MM.1S (cell line): ENCODE measurements at regions not wholly inside any gene's neighbourhood (a gene's known extent, or its start where the extent isn't known, plus 50 kb on each side); places are given as distances from the start of the nearest gene placed in this dataset.
"Not testable (repeated sequence)": the region's sequence is repeated elsewhere in the genome, so short reads cannot be mapped to it uniquely, and the experiment has no call there.

Experiments used
- DNase-seq: peaks from one replicate; pipeline ENCODE4 v3.0.0-alpha.2; 2015
- H2AFZ ChIP-seq: fragments of 300-600 bp; sonication (generic); 2 replicates; pipeline ENCODE4 v1.6.0; 2016; ENCODE audit warnings: antibody characterized with exemption, low read length
- H3F3A ChIP-seq: fragments of 300-600 bp; sonication (generic); 2 replicates; pipeline ENCODE4 v1.6.1; 2016; ENCODE audit warnings: mild to moderate bottlenecking, antibody characterized with exemption, low read length, moderate library complexity, mixed read lengths; ENCODE audit not compliant: insufficient read depth
- H3K27ac ChIP-seq: fragments of 300-600 bp; sonication (generic); 2 replicates; pipeline ENCODE4 v1.5.1; 2016; ENCODE audit warnings: mild to moderate bottlenecking, low read length
- H3K27me3 ChIP-seq: fragments of 300-600 bp; sonication (generic); replicated peaks from 2 replicates; pipeline ENCODE4 v1.6.0; 2016; ENCODE audit warnings: low read length; ENCODE audit not compliant: insufficient read depth
- H3K36me3 ChIP-seq: fragments of 300-600 bp; sonication (generic); replicated peaks from 2 replicates; pipeline ENCODE4 v1.6.1; 2016; ENCODE audit warnings: mild to moderate bottlenecking, low read length, mixed read lengths; ENCODE audit not compliant: insufficient read depth
- H3K4me1 ChIP-seq: fragments of 300-600 bp; sonication (generic); 2 replicates; pipeline ENCODE4 v1.6.1; 2016; ENCODE audit warnings: low read length, mixed read lengths
- H3K4me2 ChIP-seq: fragments of 300-600 bp; sonication (generic); 2 replicates; pipeline ENCODE4 v1.6.0; 2016; ENCODE audit warnings: low read depth, low read length
- H3K4me3 ChIP-seq: fragments of 300-600 bp; sonication (generic); 2 replicates; pipeline ENCODE4 v1.5.1; 2016; ENCODE audit warnings: low read length, mixed read lengths
- H3K79me2 ChIP-seq: fragments of 300-600 bp; sonication (generic); 2 replicates; pipeline ENCODE4 v1.6.1; 2016; ENCODE audit warnings: mixed run types, low read length, mixed read lengths
- H3K9ac ChIP-seq: fragments of 300-600 bp; sonication (generic); 2 replicates; pipeline ENCODE4 v1.6.1; 2016; ENCODE audit warnings: low read length, mixed read lengths
- H3K9me2 ChIP-seq: fragments of 300-600 bp; sonication (generic); replicated peaks from 2 replicates; pipeline ENCODE4 v1.6.1; 2016; ENCODE audit warnings: mild to moderate bottlenecking, low read length, mixed read lengths; ENCODE audit not compliant: insufficient read depth
- H3K9me3 ChIP-seq: fragments of 300-600 bp; sonication (generic); replicated peaks from 2 replicates; pipeline ENCODE4 v1.6.1; 2016; ENCODE audit warnings: mild to moderate bottlenecking, low read length, mixed read lengths; ENCODE audit not compliant: insufficient read depth
- H4K20me1 ChIP-seq: fragments of 300-600 bp; sonication (generic); 2 replicates; pipeline ENCODE4 v1.6.1; 2016; ENCODE audit warnings: mild to moderate bottlenecking, low read length, moderate library complexity, mixed read lengths; ENCODE audit not compliant: insufficient read depth
- EZH2 ChIP-seq: fragments of 300-600 bp; sonication (generic); optimal IDR thresholded peaks from 2 replicates; pipeline ENCODE3; 2017; ENCODE audit warnings: low read depth, mild to moderate bottlenecking, antibody characterized with exemption, low read length, mixed read lengths
- EZH2phosphoT487 ChIP-seq: fragments of 300-600 bp; sonication (generic); IDR thresholded peaks from 2 replicates; pipeline ENCODE4 v1.6.1; 2018; ENCODE audit warnings: antibody characterized with exemption, low read length
- TF ChIP-seq, protein P1 (sequence below): fragments of 300-600 bp; sonication (generic); IDR thresholded peaks from 2 replicates; pipeline ENCODE4 v1.5.1; 2016; ENCODE audit warnings: antibody characterized with exemption, low read length, mixed read lengths

- Histone ChIP-seq H3K79me2 (no peaks in the 10 kb centered on the region), H3K36me3 (no peaks in the 10 kb centered on the region), H3K27me3 (no peaks in the 10 kb centered on the region), H3K9me2 (no peaks in the 10 kb centered on the region), H3K27ac (no peak overlapping the region), H3K9me3 (no peaks in the 10 kb centered on the region; the same call in 1 of the 2 replicates), H3F3A (no peaks in the 10 kb centered on the region), H3K4me3 (no peak overlapping the region), H3K4me2 (no peak overlapping the region), H2AFZ (no peak overlapping the region), H3K4me1 (no peaks in the 10 kb centered on the region), H4K20me1 (no peaks in the 10 kb centered on the region), H3K9ac (no peak overlapping the region)
- no peak for DNase-seq
- TF ChIP-seq EZH2 (no peak), EZH2phosphoT487 (no peak)
- TF ChIP-seq, protein P1, sequence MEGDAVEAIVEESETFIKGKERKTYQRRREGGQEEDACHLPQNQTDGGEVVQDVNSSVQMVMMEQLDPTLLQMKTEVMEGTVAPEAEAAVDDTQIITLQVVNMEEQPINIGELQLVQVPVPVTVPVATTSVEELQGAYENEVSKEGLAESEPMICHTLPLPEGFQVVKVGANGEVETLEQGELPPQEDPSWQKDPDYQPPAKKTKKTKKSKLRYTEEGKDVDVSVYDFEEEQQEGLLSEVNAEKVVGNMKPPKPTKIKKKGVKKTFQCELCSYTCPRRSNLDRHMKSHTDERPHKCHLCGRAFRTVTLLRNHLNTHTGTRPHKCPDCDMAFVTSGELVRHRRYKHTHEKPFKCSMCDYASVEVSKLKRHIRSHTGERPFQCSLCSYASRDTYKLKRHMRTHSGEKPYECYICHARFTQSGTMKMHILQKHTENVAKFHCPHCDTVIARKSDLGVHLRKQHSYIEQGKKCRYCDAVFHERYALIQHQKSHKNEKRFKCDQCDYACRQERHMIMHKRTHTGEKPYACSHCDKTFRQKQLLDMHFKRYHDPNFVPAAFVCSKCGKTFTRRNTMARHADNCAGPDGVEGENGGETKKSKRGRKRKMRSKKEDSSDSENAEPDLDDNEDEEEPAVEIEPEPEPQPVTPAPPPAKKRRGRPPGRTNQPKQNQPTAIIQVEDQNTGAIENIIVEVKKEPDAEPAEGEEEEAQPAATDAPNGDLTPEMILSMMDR: no peak
Measured at GRCh38 chr4:33996075-33996718, 2248.1 kb downstream of the ARAP2 start.

DNA sequence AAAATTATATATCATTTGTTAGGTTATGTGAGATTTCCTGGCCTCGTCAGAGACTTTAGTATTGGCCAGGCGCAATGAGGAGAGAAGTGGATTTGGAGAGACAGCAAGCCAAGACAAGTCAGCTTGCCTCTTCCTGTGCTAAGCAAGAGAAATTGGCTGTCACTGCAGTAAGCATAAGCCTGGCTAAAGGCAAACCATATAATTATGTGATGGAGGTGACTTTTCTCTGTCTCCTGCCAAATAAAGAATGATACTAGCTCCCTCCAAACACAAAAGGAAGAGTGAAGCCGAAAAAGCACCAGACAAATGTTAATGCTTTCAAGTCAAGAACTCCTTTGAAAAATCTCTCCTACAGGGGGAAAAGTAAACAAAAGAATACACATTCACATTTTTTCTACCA, 2246.0 kb downstream of the ARAP2 start:
- no peaks in the 10 kb centered on the region for H3K79me2 ChIP-seq
- DNase-seq: no peak
- no peak overlapping the region for H2AFZ ChIP-seq
- H4K20me1 ChIP-seq: no peaks in the 10 kb centered on the region
- no peaks in the 10 kb centered on the region for H3K4me1 ChIP-seq
- H3K27ac ChIP-seq: no peak overlapping the region
- H3K27me3 ChIP-seq: no peaks in the 10 kb centered on the region
- H3K9me2 ChIP-seq: no peaks in the 10 kb centered on the region
- TF ChIP-seq, protein P1: no peak
- TF ChIP-seq EZH2phosphoT487: no peak
- no peak for TF ChIP-seq EZH2
- H3F3A ChIP-seq: no peaks in the 10 kb centered on the region
- no peak overlapping the region for H3K9ac ChIP-seq
- H3K4me3 ChIP-seq: no peak overlapping the region
- H3K9me3 ChIP-seq: no peaks in the 10 kb centered on the region
- no peak overlapping the region for H3K4me2 ChIP-seq
- H3K36me3 ChIP-seq: no peaks in the 10 kb centered on the region

- H3K4me3 ChIP-seq: no peak overlapping the region
- TF ChIP-seq EZH2phosphoT487 (no peak), EZH2 (no peak)
- TF ChIP-seq, protein P1: no peak
- H4K20me1 ChIP-seq: no peaks in the 10 kb centered on the region
- H3K36me3 ChIP-seq: no peaks in the 10 kb centered on the region
- H3K4me1 ChIP-seq: no peaks in the 10 kb centered on the region
- H3K9ac ChIP-seq: no peak overlapping the region
- H2AFZ ChIP-seq: no peak overlapping the region
- H3K9me2 ChIP-seq: no peaks in the 10 kb centered on the region
- H3K27me3 ChIP-seq: no peaks in the 10 kb centered on the region
- no peak overlapping the region for H3K4me2 ChIP-seq
- H3K27ac ChIP-seq: no peak overlapping the region
- no peaks in the 10 kb centered on the region for H3F3A ChIP-seq
- no peaks in the 10 kb centered on the region for H3K9me3 ChIP-seq
- H3K79me2 ChIP-seq: no peaks in the 10 kb centered on the region
- no peak for DNase-seq
Measured at GRCh38 chr4:34000356-34000755, 2244.0 kb downstream of the ARAP2 start.

GRCh38 chr4:34006540-34006939, 2237.8 kb downstream of the ARAP2 start:
- not testable (repeated sequence) for H3K4me3 ChIP-seq, H3K27me3 ChIP-seq, H2AFZ ChIP-seq, H3K79me2 ChIP-seq, H3K27ac ChIP-seq, H3K9ac ChIP-seq, H3K4me1 ChIP-seq, H3K9me2 ChIP-seq, H3K36me3 ChIP-seq, H4K20me1 ChIP-seq, H3K9me3 ChIP-seq, H3K4me2 ChIP-seq, H3F3A ChIP-seq
- peak; percentile 27 for DNase-seq
